HG03139 (cell line): ENCODE measurements at regions not wholly inside any gene's neighbourhood (a gene's known extent, or its start where the extent isn't known, plus 50 kb on each side); places are given as distances from the start of the nearest gene placed in this dataset.

ENCODE experiments used
- ATAC-seq: cut with Tn5 transposase; IDR thresholded peaks from one replicate; pipeline ENCODE4 v1.9.1; 2021; ENCODE audit not compliant: unreplicated experiment

DNA sequence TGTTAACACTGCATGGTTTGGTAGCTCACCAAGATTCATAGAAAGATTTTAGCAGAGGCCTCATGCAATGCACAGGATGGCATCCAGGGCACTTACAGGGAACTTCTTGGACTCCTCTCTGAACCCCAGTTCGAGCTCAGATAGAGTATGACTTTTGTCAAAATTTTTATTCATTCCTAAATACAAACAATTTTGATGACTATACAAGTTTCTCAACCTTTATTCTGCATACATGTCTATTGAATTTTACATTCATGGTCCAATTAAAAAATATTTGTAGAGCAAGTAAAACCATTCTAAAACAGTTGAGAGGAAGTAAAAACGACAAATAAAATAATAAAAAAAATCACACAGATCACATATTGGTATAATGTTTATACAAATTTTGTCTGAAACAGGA lies 219.0 kb upstream of the MAN1A1 start:
- ATAC-seq, result no peak

- ATAC-seq, result no peak
These were observed 217.1 kb upstream of the MAN1A1 start for GRCh38 chr6:119566546-119567260.

DNA sequence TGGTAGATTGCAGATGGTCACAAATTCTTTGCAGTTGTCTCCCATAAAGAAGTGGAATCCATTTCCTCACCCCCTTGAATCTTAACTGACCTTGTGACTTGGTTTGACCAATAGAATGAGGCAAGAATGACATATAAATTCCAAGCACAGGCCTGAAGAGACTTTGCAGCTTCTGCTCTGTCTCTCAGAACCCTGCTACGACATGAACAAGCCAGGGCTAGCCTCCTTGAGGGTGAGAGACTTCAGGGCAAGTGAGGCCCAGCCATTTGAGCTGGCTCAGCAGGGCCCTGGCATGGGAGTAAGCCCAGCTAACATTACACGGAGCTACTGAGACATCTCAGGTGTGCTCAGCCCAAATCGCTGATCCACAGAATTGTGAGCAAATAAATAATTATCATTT lies 216.3 kb upstream of the MAN1A1 start:
- ATAC-seq, result no peak

GRCh38 chr6:119562168-119562567 lies 212.6 kb upstream of the MAN1A1 start:
- no peak for ATAC-seq

DNA sequence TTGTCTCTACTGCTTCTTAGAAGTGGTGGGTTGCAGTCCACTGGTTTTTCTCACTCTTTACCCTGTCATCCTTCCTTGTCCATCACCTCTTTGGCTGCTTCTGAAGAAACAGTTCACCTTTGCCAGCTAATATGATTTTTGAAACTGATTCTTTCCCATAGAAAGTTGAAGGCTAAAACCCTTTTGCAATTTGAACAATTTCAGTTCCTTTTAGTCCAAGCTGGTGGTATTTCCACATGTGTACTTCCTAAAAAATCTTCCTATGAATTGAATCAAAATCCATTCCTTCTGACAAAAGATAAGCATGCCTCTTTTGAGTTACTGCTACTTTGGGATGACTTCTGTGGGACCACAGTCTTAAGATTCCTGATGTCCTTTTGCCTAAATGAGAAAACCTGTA lies 210.0 kb upstream of the MAN1A1 start:
- no peak for ATAC-seq

DNA sequence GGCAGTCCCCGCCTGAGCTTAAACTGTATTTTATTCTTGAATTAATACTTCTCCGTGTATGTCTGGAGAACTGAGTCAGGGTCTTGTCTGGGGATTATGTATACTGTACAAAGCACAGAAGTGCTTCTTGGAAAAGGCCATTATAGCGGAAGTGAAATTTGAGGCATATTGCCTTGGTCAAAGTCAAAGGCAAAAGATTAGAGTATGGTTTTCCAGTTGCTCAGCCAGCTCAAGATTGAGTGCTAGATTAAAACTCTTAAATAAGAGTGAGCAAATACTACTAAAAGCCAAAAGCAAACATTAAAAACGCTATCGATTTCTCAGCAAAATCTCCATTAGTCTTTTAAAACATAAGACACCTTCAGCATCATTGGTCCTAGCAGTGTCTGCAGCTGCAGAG lies 207.7 kb upstream of the MAN1A1 start:
- no peak for ATAC-seq

GRCh38 chr6:119552021-119552420 lies 202.5 kb upstream of the MAN1A1 start:
- ATAC-seq, result no peak

DNA sequence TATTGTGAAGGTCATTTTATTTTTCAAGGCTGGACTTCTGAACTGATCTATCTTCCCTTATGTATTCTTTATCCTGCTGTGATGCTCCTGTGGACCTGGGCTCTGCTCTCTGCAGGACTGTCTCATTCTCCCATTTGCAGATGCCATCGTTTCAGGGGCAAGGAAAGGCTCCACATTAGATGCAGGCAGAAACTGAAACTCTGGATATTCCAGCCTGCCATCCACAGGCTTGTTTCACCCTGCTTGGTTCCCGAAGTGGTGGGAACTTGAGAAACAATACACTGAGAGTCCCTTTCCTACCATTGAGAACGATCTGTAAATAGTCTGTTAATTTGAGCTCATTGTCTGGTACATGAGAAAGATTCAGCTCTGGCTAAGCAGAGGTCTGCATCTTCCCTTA lies 197.5 kb upstream of the MAN1A1 start:
- ATAC-seq, result no peak

GRCh38 chr6:119545245-119545644 lies 195.7 kb upstream of the MAN1A1 start:
- ATAC-seq, result no peak

DNA sequence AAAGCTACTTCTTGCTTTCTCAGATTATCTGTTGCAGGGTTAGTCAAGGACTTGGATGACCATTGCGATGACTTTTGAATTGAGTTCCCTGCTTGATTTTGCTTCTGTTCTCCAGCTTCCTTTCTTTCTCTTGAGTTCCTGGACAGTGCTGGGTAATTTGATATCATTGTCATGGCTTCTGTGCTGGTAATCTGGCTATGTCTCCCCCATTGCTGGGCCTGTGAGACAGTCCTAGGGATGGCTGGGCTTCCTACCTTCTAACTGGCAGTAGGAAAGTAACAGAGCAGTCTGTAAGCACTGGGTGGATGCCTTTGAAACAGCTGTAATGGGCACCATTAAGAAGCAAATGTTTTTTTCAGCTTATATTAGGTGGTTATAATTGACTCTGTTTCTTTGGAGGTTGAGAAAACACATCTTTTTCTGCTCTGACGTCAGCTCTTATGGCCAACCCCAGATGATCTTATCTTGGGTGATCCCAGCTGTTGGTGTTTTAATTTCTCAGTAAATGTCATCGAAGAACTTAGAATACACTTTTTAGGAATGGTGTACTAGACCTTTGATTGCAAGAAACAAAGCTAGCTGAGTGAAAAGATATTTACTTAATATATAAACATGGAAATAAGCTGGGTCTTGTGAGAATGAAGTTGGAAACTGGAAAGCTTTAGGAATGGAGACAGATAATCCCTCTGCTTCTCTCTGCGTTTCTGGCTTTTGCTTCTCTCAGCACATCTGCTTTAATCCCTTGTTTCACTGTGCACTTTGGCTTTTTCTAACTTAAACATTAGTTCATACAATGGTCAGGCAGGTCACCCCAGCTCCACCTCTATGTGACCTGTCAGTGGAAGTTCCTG lies 195.0 kb upstream of the MAN1A1 start:
- ATAC-seq, result no peak

- ATAC-seq, result no peak
These were observed 193.8 kb upstream of the MAN1A1 start for GRCh38 chr6:119543332-119543731.

- no peak for ATAC-seq
These were observed 192.5 kb upstream of the MAN1A1 start for GRCh38 chr6:119542037-119542436.

DNA sequence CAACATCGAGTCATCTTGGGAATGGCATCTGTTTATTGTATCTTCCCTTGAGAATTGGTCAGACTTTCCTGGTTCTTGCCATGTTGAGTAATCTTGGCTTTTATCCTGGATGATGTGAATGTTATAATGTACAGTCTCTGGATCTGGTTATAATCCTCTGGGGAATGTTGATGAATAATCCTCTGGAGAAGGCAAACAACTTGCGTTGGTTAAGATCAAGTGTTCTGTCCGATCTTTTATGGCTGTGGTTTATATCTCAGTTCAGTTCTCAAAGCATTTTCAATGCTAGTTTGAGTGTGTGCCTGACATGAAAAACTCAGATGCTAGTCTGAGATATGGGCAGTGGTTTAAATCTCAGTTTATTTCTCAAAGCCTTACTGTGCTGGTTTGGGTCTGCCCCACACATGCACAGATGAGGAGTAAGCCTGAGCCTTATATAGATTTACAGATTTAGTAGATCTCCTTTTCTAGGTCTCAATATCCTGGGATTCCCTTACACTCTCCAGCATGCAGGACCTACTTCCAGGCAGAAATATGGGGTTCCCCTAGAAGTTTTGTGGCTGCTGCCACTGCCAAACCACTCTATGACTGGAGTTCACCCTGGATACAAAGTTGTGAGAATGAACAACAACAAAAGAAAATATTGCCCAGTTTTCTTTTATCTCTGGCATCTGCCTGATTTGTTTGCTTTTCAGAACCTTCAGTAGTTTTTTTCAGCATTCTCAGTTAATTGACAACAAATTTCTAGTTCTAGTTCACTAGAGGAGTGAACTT lies 191.8 kb upstream of the MAN1A1 start:
- no peak for ATAC-seq

GRCh38 chr6:119540417-119540816 lies 190.9 kb upstream of the MAN1A1 start:
- no peak for ATAC-seq

DNA sequence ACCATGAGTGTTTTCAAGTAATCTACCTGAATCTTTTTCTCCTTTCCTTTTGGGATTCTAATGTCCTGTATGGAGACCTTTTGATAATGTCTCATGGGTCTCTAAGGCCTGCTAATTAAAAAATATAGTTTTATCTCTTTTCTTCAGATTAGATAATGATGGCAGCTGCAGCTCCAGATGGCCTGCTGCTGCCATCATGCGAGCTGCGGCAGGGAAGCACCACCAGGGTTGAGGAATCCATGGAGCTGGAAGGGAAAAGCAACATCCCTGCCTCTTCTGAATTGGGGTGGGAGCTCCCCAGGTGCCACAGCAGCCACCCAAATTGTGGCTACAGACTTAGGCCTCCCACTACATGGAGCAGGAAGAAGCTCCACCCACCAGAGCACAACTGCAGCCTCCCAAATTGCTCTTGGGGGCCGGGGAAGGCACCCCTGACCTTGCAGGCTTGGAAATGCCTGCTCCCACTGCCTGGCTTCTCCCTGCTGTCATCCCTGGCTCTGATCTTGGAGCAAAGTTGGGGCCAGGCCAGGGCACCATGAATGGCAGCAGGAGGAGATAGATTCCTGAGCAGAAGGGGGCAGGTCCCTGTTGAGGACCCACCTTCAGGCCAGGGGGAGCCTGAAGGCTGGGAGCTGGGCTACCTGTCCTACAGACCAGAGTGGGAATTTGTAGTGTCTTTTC lies 189.6 kb upstream of the MAN1A1 start:
- no peak for ATAC-seq

GRCh38 chr6:119536666-119537065 lies 187.1 kb upstream of the MAN1A1 start:
- ATAC-seq, result no peak

GRCh38 chr6:119535332-119535731 lies 185.8 kb upstream of the MAN1A1 start:
- ATAC-seq, result peak; percentile 44

- peak; percentile 62 for ATAC-seq
These were observed 184.2 kb upstream of the MAN1A1 start for GRCh38 chr6:119533603-119534279.

GRCh38 chr6:119527231-119527578 lies 177.6 kb upstream of the MAN1A1 start:
- no peak for ATAC-seq

GRCh38 chr6:119526561-119527230 lies 177.1 kb upstream of the MAN1A1 start:
- no peak for ATAC-seq
